ENCODE measurements at regions not wholly inside any gene's neighbourhood (a gene's known extent, or its start where the extent isn't known, plus 50 kb on each side); places are given as distances from the start of the nearest gene placed in this dataset.
"Not testable (repeated sequence)": the region's sequence is repeated elsewhere in the genome, so short reads cannot be mapped to it uniquely, and the experiment has no call there.

GRCh38 chr10:109215291-109216075, 707.8 kb downstream of the XPNPEP1 start:
- Histone ChIP-seq H2BK20ac (ENCODE audit: low read depth, low read length, poor library complexity, severe bottlenecking) (no peak overlapping the region), H3K79me1 (ENCODE audit: insufficient read depth, low read depth, low read length, poor library complexity, severe bottlenecking) (no peaks in the 10 kb centered on the region), H3K4ac (ENCODE audit: low read depth, low read length) (no peak overlapping the region), H3K79me2 (ENCODE audit: insufficient read depth, low read length) (no peaks in the 10 kb centered on the region), H3K14ac (ENCODE audit: insufficient read depth, low read length) (no peak overlapping the region), H2AFZ (ENCODE audit: low read length) (no peak overlapping the region), H3K27ac (ENCODE audit: insufficient read length, low read depth, low read length) (no peak overlapping the region), H3K23ac (ENCODE audit: insufficient read length, low read depth, low read length) (no peak overlapping the region), H3K18ac (ENCODE audit: insufficient read length, low read depth, low read length) (no peak overlapping the region), H4K5ac (ENCODE audit: insufficient read length, low read depth, low read length) (no peak overlapping the region), H3K9ac (ENCODE audit: extremely low read depth, insufficient read length, low read length) (no peak overlapping the region), H3T11ph (ENCODE audit: low read length) (no peak overlapping the region), H2BK120ac (ENCODE audit: low read depth, low read length, poor library complexity, severe bottlenecking) (no peak overlapping the region), H3K4me2 (ENCODE audit: insufficient read depth, insufficient read length, low read length) (no peak overlapping the region), H2BK5ac (ENCODE audit: insufficient read length, low read length) (no peak overlapping the region), H3K56ac (ENCODE audit: insufficient read length, low read depth, low read length) (no peak overlapping the region), H3K27me3 (ENCODE audit: insufficient read depth, low read length) (no peaks in the 10 kb centered on the region; the same call in 1 of the 2 replicates), H3K9me3 (ENCODE audit: control insufficient read depth, low read depth, low read length) (no peaks in the 10 kb centered on the region), H2BK12ac (ENCODE audit: insufficient read length, low read depth, low read length) (no peak overlapping the region), H4K91ac (ENCODE audit: insufficient read length, low read depth, low read length) (no peak overlapping the region), H4K8ac (replicated peaks; ENCODE audit: insufficient read length, low read depth, low read length) (no peak overlapping the region), H2BK15ac (ENCODE audit: low read depth, low read length) (no peak overlapping the region), H3K23me2 (ENCODE audit: insufficient read length, low read depth, low read length, poor library complexity, severe bottlenecking) (no peaks in the 10 kb centered on the region), H4K20me1 (ENCODE audit: control insufficient read depth, insufficient read depth, insufficient read length) (no peaks in the 10 kb centered on the region), H3K4me1 (ENCODE audit: insufficient read depth, low read length) (no peaks in the 10 kb centered on the region), H2AK5ac (ENCODE audit: insufficient read length, low read length) (no peak overlapping the region)
- Mint-ChIP-seq H3K9me3 (no peaks in the 10 kb centered on the region; a peak in 1 of 5 replicates), H3K36me3 (ENCODE audit: insufficient read depth in 1 of 3, low read depth in 3 of 3) (no peaks in the 10 kb centered on the region), H3K4me1 (no peaks in the 10 kb centered on the region), H3K27me3 (ENCODE audit: low read depth) (no peaks in the 10 kb centered on the region), H3K4me3 (no peak overlapping the region), H3K27ac (no peak overlapping the region)
- DNase-seq: no peak
- WGBS (ENCODE audit: extremely low coverage, insufficient read length, low lambda C conversion rate): no CpG with 5 or more reads among the region's 3 CpGs
- TF ChIP-seq, protein P1, sequence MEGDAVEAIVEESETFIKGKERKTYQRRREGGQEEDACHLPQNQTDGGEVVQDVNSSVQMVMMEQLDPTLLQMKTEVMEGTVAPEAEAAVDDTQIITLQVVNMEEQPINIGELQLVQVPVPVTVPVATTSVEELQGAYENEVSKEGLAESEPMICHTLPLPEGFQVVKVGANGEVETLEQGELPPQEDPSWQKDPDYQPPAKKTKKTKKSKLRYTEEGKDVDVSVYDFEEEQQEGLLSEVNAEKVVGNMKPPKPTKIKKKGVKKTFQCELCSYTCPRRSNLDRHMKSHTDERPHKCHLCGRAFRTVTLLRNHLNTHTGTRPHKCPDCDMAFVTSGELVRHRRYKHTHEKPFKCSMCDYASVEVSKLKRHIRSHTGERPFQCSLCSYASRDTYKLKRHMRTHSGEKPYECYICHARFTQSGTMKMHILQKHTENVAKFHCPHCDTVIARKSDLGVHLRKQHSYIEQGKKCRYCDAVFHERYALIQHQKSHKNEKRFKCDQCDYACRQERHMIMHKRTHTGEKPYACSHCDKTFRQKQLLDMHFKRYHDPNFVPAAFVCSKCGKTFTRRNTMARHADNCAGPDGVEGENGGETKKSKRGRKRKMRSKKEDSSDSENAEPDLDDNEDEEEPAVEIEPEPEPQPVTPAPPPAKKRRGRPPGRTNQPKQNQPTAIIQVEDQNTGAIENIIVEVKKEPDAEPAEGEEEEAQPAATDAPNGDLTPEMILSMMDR (conservative IDR thresholded peaks at IDR 0.05): no peak

GRCh38 chr10:109214891-109215290, 708.4 kb downstream of the XPNPEP1 start:
- H2BK12ac ChIP-seq (ENCODE audit: insufficient read length, low read depth, low read length); H3K23me2 ChIP-seq (ENCODE audit: insufficient read length, low read depth, low read length, poor library complexity, severe bottlenecking); H3K79me1 ChIP-seq (ENCODE audit: insufficient read depth, low read depth, low read length, poor library complexity, severe bottlenecking); H3T11ph ChIP-seq (ENCODE audit: low read length); H4K8ac ChIP-seq (replicated peaks; ENCODE audit: insufficient read length, low read depth, low read length); H2AK5ac ChIP-seq (ENCODE audit: insufficient read length, low read length); H4K91ac ChIP-seq (ENCODE audit: insufficient read length, low read depth, low read length); H3K79me2 ChIP-seq (ENCODE audit: insufficient read depth, low read length); H3K36me3 Mint-ChIP-seq (ENCODE audit: insufficient read depth in 1 of 3, low read depth in 3 of 3); H3K4me2 ChIP-seq (ENCODE audit: insufficient read depth, insufficient read length, low read length); H2AFZ ChIP-seq (ENCODE audit: low read length); H3K4me1 ChIP-seq (ENCODE audit: insufficient read depth, low read length); H3K4me3 Mint-ChIP-seq; H2BK120ac ChIP-seq (ENCODE audit: low read depth, low read length, poor library complexity, severe bottlenecking); DNase-seq; H3K9me3 ChIP-seq (ENCODE audit: control insufficient read depth, low read depth, low read length); H3K56ac ChIP-seq (ENCODE audit: insufficient read length, low read depth, low read length); H4K5ac ChIP-seq (ENCODE audit: insufficient read length, low read depth, low read length); H3K27me3 ChIP-seq (ENCODE audit: insufficient read depth, low read length); H4K20me1 ChIP-seq (ENCODE audit: control insufficient read depth, insufficient read depth, insufficient read length); H3K27ac ChIP-seq (ENCODE audit: insufficient read length, low read depth, low read length); H3K27ac Mint-ChIP-seq; H2BK5ac ChIP-seq (ENCODE audit: insufficient read length, low read length); H3K4ac ChIP-seq (ENCODE audit: low read depth, low read length); H3K23ac ChIP-seq (ENCODE audit: insufficient read length, low read depth, low read length); H3K14ac ChIP-seq (ENCODE audit: insufficient read depth, low read length); H3K9ac ChIP-seq (ENCODE audit: extremely low read depth, insufficient read length, low read length); H3K27me3 Mint-ChIP-seq (ENCODE audit: low read depth); H2BK15ac ChIP-seq (ENCODE audit: low read depth, low read length); H2BK20ac ChIP-seq (ENCODE audit: low read depth, low read length, poor library complexity, severe bottlenecking); H3K4me1 Mint-ChIP-seq; H3K18ac ChIP-seq (ENCODE audit: insufficient read length, low read depth, low read length); H3K9me3 Mint-ChIP-seq: not testable (repeated sequence)
- WGBS (ENCODE audit: extremely low coverage, insufficient read length, low lambda C conversion rate): no CpG with 5 or more reads among the region's 3 CpGs

All from H9 (cell line).